T-helper 17 cell (primary cell): ENCODE measurements at regions not wholly inside any gene's neighbourhood (a gene's known extent, or its start where the extent isn't known, plus 50 kb on each side); places are given as distances from the start of the nearest gene placed in this dataset.
A peak's percentile ranks its signal among the peaks of the same experiment; 100 is the strongest.

Experiments used
- ATAC-seq: fragments of 150-1000 bp; cut with Tn5 transposase; 2 replicates; pipeline ENCODE4 v1.10.0; 2021; ENCODE audit warnings: mild to moderate bottlenecking, moderate library complexity
- DNase-seq, 3 donors: peaks; one replicate each; pipeline versions ENCODE4 v3.0.0 to v3.0.0-alpha.2; 2020 to 2021
- H3K9me3 ChIP-seq: one replicate; pipeline ENCODE4 v1.7.0; 2013; ENCODE audit warnings: low read length, mild to moderate bottlenecking; ENCODE audit not compliant: control insufficient read depth, poor library complexity, severe bottlenecking
- H3K27ac Mint-ChIP-seq: one replicate; pipeline ENCODE4 v1.8.0; 2022; ENCODE audit warnings: mild to moderate bottlenecking, moderate library complexity, mixed read lengths
- H3K27me3 Mint-ChIP-seq: one replicate; pipeline ENCODE4 v1.8.0; 2022; ENCODE audit warnings: mixed read lengths
- H3K36me3 Mint-ChIP-seq: one replicate; pipeline ENCODE4 v1.8.0; 2022; ENCODE audit warnings: low read depth, mixed read lengths
- H3K4me1 Mint-ChIP-seq: one replicate; pipeline ENCODE4 v1.8.0; 2022; ENCODE audit warnings: mild to moderate bottlenecking, mixed read lengths
- H3K4me3 Mint-ChIP-seq: one replicate; pipeline ENCODE4 v1.8.0; 2022; ENCODE audit warnings: mild to moderate bottlenecking, moderate library complexity, mixed read lengths

DNA sequence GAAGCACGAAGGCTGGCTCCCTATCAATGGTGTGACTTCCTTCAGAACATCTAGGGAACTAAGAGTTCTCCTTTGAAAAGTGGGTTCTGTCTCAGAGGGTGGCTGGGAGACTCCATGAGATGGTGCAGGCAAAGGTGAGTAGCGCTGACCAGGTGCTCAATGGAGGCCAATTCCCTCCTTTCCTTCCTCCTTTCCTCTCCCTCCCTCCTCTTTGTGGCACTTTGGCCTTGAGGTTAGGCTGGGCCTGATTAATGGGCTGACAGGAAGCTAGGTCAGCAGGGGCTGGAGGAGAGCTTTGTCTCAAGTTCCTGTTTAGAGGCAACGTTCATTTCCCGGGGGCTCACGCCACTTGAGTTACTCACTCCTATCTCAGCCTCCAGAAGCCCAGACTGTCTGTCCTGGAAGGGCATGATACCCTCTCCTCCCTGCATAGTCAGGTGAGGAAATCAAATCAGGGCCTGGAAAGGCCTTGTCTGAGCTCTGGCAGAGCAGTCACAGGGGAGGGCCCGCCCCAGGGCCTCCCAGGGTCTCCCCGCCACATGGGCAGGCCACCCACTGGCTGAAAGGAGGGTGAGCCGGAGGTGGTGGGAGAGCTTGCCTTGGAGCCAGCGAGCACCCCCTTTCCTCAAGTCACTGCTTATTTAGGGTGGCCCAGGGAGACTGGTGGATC, 58.4 kb upstream of the SSBP3 start:
- no peaks in the 10 kb centered on the region for H3K9me3 ChIP-seq
- ATAC-seq (no peak), DNase-seq (no peak)
- no peaks in the 10 kb centered on the region for H3K36me3 Mint-ChIP-seq
- H3K27ac Mint-ChIP-seq: no peak overlapping the region
- no peak overlapping the region for H3K4me3 Mint-ChIP-seq
- H3K27me3 Mint-ChIP-seq: no peaks in the 10 kb centered on the region
- peaks cover 29% of the 10 kb centered on the region for H3K4me1 Mint-ChIP-seq

GRCh38 chr1:54464031-54464476, 57.9 kb upstream of the SSBP3 start:
- Mint-ChIP-seq H3K27ac (peak overlapping the region; percentile 73), H3K27me3 (no peaks in the 10 kb centered on the region), H3K4me1 (peaks cover 33% of the 10 kb centered on the region), H3K4me3 (no peak overlapping the region), H3K36me3 (peaks cover 4% of the 10 kb centered on the region)
- DNase-seq (no peak), ATAC-seq (no peak)
- H3K9me3 ChIP-seq: no peaks in the 10 kb centered on the region

GRCh38 chr1:54463259-54464030, 57.3 kb upstream of the SSBP3 start:
- Mint-ChIP-seq H3K27ac (peak overlapping the region; percentile 73), H3K36me3 (peaks cover 4% of the 10 kb centered on the region), H3K4me1 (peaks cover 34% of the 10 kb centered on the region), H3K27me3 (no peaks in the 10 kb centered on the region), H3K4me3 (no peak overlapping the region)
- DNase-seq (no peak), ATAC-seq (no peak)
- no peaks in the 10 kb centered on the region for H3K9me3 ChIP-seq

- Mint-ChIP-seq H3K36me3 (peaks cover 4% of the 10 kb centered on the region), H3K4me3 (no peak overlapping the region), H3K27ac (peak overlapping the region; percentile 16), H3K27me3 (no peaks in the 10 kb centered on the region), H3K4me1 (peaks cover 34% of the 10 kb centered on the region)
- ATAC-seq: no peak
- no peak for DNase-seq
- no peaks in the 10 kb centered on the region for H3K9me3 ChIP-seq
Measured at GRCh38 chr1:54462597-54463258, 56.5 kb upstream of the SSBP3 start.

- Mint-ChIP-seq H3K27ac (peak overlapping the region; percentile 16), H3K4me3 (no peak overlapping the region), H3K4me1 (peaks cover 30% of the 10 kb centered on the region), H3K36me3 (peaks cover 4% of the 10 kb centered on the region), H3K27me3 (no peaks in the 10 kb centered on the region)
- no peaks in the 10 kb centered on the region for H3K9me3 ChIP-seq
- ATAC-seq (no peak), DNase-seq (no peak)
Measured at GRCh38 chr1:54461731-54462596, 55.8 kb upstream of the SSBP3 start.

GRCh38 chr1:54460861-54461387, 54.7 kb upstream of the SSBP3 start:
- H3K27ac Mint-ChIP-seq: peak overlapping the region; percentile 93
- DNase-seq (no peak), ATAC-seq (no peak)
- H3K36me3 Mint-ChIP-seq: peaks cover 4% of the 10 kb centered on the region
- peak overlapping the region; percentile 81 for H3K4me3 Mint-ChIP-seq
- H3K4me1 Mint-ChIP-seq: peaks cover 33% of the 10 kb centered on the region
- H3K9me3 ChIP-seq: no peaks in the 10 kb centered on the region
- H3K27me3 Mint-ChIP-seq: no peaks in the 10 kb centered on the region

- peak; percentile 98 for ATAC-seq
- peak overlapping the region; percentile 93 for H3K27ac Mint-ChIP-seq
Measured at GRCh38 chr1:54460351-54460750, 54.2 kb upstream of the SSBP3 start.

GRCh38 chr1:54459726-54460191, 53.6 kb upstream of the SSBP3 start:
- Mint-ChIP-seq H3K27ac (peak overlapping the region; percentile 93), H3K4me3 (peak overlapping the region; percentile 81), H3K36me3 (peaks cover 5% of the 10 kb centered on the region), H3K4me1 (peaks cover 31% of the 10 kb centered on the region), H3K27me3 (no peaks in the 10 kb centered on the region)
- peak; percentile 19 for ATAC-seq
- no peak for DNase-seq
- H3K9me3 ChIP-seq: no peaks in the 10 kb centered on the region

More at GRCh38 chr1:54460351-54460750, 54.2 kb upstream of the SSBP3 start:
- peak in 2 of 3 donors; percentile 39 to 48 for DNase-seq
- Mint-ChIP-seq H3K4me3 (peak overlapping the region; percentile 81), H3K4me1 (peaks cover 32% of the 10 kb centered on the region), H3K27me3 (no peaks in the 10 kb centered on the region), H3K36me3 (peaks cover 5% of the 10 kb centered on the region)
- no peaks in the 10 kb centered on the region for H3K9me3 ChIP-seq

DNA sequence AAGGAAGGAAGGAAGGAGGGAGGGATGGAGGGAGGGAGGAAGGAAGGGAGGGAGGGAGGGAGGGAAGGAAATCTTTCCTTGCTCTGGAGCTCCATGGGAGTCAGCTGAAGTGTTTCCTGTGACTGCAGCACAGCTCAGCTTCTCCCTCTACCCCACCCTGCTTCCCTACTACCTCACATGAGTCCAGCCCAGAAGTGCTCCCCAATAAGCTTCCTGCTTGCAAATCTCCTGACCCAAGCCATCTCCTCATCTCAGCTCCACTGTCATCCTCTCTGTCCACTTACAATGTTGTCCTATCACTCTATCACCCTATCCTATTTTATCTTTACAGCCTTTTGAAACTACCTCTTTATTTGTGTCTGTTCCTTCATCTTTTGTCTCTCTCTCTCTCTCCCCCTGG, 52.9 kb upstream of the SSBP3 start:
- Mint-ChIP-seq H3K4me3 (peak overlapping the region; percentile 81), H3K4me1 (peaks cover 29% of the 10 kb centered on the region), H3K27me3 (no peaks in the 10 kb centered on the region), H3K36me3 (peaks cover 5% of the 10 kb centered on the region), H3K27ac (peak overlapping the region; percentile 93)
- H3K9me3 ChIP-seq: no peaks in the 10 kb centered on the region
- ATAC-seq (no peak), DNase-seq (no peak)

DNA sequence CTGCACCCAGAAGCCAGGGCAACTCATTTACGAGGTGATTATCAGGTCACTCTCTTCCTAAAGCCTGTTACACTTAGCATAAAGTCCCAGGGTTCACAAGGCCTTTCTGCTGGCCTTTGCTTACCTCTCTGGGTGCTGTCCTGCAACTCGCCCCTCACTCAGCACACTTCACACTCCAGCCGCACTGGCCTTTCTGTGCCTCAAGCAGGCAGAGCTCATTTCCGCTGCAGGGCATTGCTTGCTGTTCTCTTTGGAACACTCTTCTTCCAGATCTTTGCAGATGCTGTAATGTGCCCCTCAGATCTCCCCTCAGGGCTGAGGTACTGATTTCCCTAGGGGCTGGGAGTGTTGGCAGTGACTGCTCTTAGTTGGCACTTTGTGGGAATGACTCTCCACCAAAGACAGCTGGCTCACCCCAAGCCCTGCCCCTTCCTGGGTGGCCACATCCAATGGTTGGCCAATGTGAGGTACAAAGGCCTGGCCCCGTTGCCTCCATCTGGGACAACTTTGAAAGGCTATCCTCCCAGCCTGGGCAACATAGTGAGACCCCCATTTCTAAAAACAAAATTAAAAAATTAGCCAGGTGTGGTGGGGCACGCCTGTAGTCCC, 50.8 kb upstream of the SSBP3 start:
- Mint-ChIP-seq H3K36me3 (peaks cover 5% of the 10 kb centered on the region), H3K4me3 (no peak overlapping the region), H3K27me3 (no peaks in the 10 kb centered on the region), H3K27ac (no peak overlapping the region), H3K4me1 (peaks cover 27% of the 10 kb centered on the region)
- no peak for DNase-seq
- ATAC-seq: no peak
- H3K9me3 ChIP-seq: no peaks in the 10 kb centered on the region

DNA sequence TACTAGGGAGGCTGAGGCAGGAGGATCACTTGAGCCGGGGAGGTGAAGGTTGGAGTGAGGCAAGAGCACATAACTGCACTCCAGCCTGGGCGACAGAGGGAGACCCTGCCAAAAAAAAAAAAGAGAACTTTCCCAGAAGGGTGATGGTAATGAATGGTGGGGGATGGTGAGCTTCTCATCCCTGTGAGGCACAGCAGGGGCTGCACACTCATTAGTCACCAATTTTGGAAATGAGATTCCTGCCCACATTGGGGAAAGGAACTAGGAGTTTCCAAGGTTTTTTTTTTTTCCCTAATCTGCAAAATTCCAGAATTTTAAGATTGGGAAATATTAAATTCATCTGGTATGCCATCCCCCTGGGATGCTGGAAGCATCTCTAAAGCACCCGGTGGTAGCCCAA, 50.2 kb upstream of the SSBP3 start:
- peaks cover 24% of the 10 kb centered on the region for H3K4me1 Mint-ChIP-seq
- H3K4me3 Mint-ChIP-seq: no peak overlapping the region
- no peak for ATAC-seq
- H3K27ac Mint-ChIP-seq: peak overlapping the region; percentile 80
- DNase-seq: no peak
- H3K36me3 Mint-ChIP-seq: peaks cover 5% of the 10 kb centered on the region
- no peaks in the 10 kb centered on the region for H3K27me3 Mint-ChIP-seq
- no peaks in the 10 kb centered on the region for H3K9me3 ChIP-seq
